K562 (cell line): ENCODE measurements at regions not wholly inside any gene's neighbourhood (a gene's known extent, or its start where the extent isn't known, plus 50 kb on each side); places are given as distances from the start of the nearest gene placed in this dataset.
A peak's percentile ranks its signal among the peaks of the same experiment; 100 is the strongest.
"Not testable (repeated sequence)": the region's sequence is repeated elsewhere in the genome, so short reads cannot be mapped to it uniquely, and the experiment has no call there.

Experiments used
- ATAC-seq: fragments of 200-7000 bp; cut with Tn5 transposase; 3 replicates; pipeline ENCODE4 v1.9.1; 2020; ENCODE audit warnings: moderate library complexity
- BruUV-seq: library from RNA; stranded (reverse); fragments of 400-500 nt; replicated peaks from 2 replicates; lab custom pipeline; 2021; lab: Mats Ljungman, UMichigan
- CTCF ChIA-PET: fragments of 300-600 bp; formaldehyde crosslinking; extraction: SDS; loops from one replicate; lab custom pipeline; 2021; ENCODE audit warnings: low intra/inter-chr PET ratio; lab: Yijun Ruan, JAX
- POLR2A ChIA-PET: fragments of 300-600, 350-650 bp; sonication (Branson Sonifier 250); formaldehyde crosslinking; extraction: SDS; loops from one replicate; lab custom pipeline; 2021; ENCODE audit warnings: antibody characterized with exemption, inconsistent platforms; lab: Yijun Ruan, JAX
- DNase-seq, 4 experiments: peaks; one replicate each; pipeline versions ENCODE4 v3.0.0 to v3.0.0-alpha.2; 2011 to 2018; ENCODE audit warnings: low spot score in 3 of 4, mixed read lengths in 3 of 4; ENCODE audit errors: extremely low read depth in 1 of 4
- FAIRE-seq: peaks from 2 replicates; lab custom pipeline; 2011; peaks lifted over from hg19 to GRCh38; lab: Jason Lieb, UNC
- H2AFZ ChIP-seq: 2 replicates; pipeline ENCODE4 v1.6.0; 2011; ENCODE audit warnings: low read depth, low read length, control low read depth, inconsistent platforms
- H3K27ac ChIP-seq: fragments of 200-600 bp; 3 replicates; pipeline ENCODE4 v1.8.0; 2011; ENCODE audit warnings: low read depth, mild to moderate bottlenecking, control low read depth, inconsistent platforms, low read length, moderate library complexity, mixed read lengths; ENCODE audit errors: extremely low read depth
- H3K27me3 ChIP-seq, 2 experiments: fragments of 300-600 bp in 1 of 2; 2 replicates in 1 of 2; 3 replicates in 1 of 2; pipeline versions ENCODE4 v1.6.0 to v1.8.0; 2011; ENCODE audit warnings: inconsistent platforms in 2 of 2, low read length in 2 of 2, mild to moderate bottlenecking in 1 of 2, mixed read lengths in 1 of 2, moderate library complexity in 1 of 2; ENCODE audit not compliant: control insufficient read depth in 2 of 2, insufficient read depth in 2 of 2
- H3K36me3 ChIP-seq: fragments of 300-600 bp; 3 replicates; pipeline ENCODE4 v1.8.0; 2011; ENCODE audit warnings: mild to moderate bottlenecking, low read length, inconsistent platforms; ENCODE audit not compliant: control insufficient read depth, insufficient read depth
- H3K4me1 ChIP-seq, 2 experiments: fragments of 200-600 bp in 1 of 2; replicated peaks in 1 of 2; 2 replicates in 1 of 2; 3 replicates in 1 of 2; pipeline versions ENCODE4 v1.5.1 to v1.8.0; 2011; ENCODE audit warnings: inconsistent platforms in 2 of 2, low read length in 2 of 2, mild to moderate bottlenecking in 1 of 2, mixed read lengths in 1 of 2, moderate library complexity in 1 of 2; ENCODE audit not compliant: control insufficient read depth in 2 of 2, insufficient read depth in 2 of 2
- H3K4me2 ChIP-seq: 2 replicates; pipeline ENCODE4 v1.6.1; 2011; ENCODE audit warnings: low read length, control low read depth, inconsistent platforms, mixed read lengths; ENCODE audit not compliant: insufficient read depth
- H3K4me3 ChIP-seq: fragments of 200-600 bp; sonication (generic), shearing (Covaris generic); 2 replicates; pipeline ENCODE4 v1.5.1; 2016; ENCODE audit warnings: control low read depth, inconsistent platforms
- H3K79me2 ChIP-seq: fragments of 200-600 bp; 3 replicates; pipeline ENCODE4 v1.8.0; 2011; ENCODE audit warnings: low read length, inconsistent platforms; ENCODE audit not compliant: control insufficient read depth, insufficient read depth
- H3K9ac ChIP-seq, 2 experiments: 2 replicates each; pipeline versions ENCODE4 v1.6.0 to v1.6.1; 2011; ENCODE audit warnings: low read depth in 2 of 2, low read length in 2 of 2, control low read depth in 1 of 2, inconsistent platforms in 1 of 2, mild to moderate bottlenecking in 1 of 2, mixed read lengths in 1 of 2; ENCODE audit not compliant: insufficient read depth in 1 of 2
- H3K9me1 ChIP-seq: one replicate; pipeline ENCODE4 v1.6.0; 2011; ENCODE audit warnings: inconsistent platforms, mild to moderate bottlenecking, low read length, moderate library complexity; ENCODE audit not compliant: control insufficient read depth, insufficient read depth
- H3K9me3 ChIP-seq: replicated peaks from 2 replicates; pipeline ENCODE4 v1.5.1; 2011; ENCODE audit warnings: low read depth, low read length, inconsistent platforms; ENCODE audit not compliant: control insufficient read depth, insufficient read depth
- H4K20me1 ChIP-seq: replicated peaks from 2 replicates; pipeline ENCODE4 v1.6.1; 2011; ENCODE audit warnings: low read length, inconsistent platforms, mixed read lengths; ENCODE audit not compliant: control insufficient read depth, insufficient read depth
- CTCFL ChIP-seq: IDR thresholded peaks from 2 replicates; pipeline ENCODE4 v1.6.1; 2011; ENCODE audit warnings: borderline replicate concordance, low read depth, mild to moderate bottlenecking, moderate library complexity, low read length; ENCODE audit not compliant: insufficient read depth, poor library complexity, severe bottlenecking
- WGBS: fragments of 100-300 bp; shearing (Covaris generic); methylation state at CpG from one replicate; pipeline ENCODE4 v1.1.6; 2016; ENCODE audit warnings: low coverage, mixed read lengths; ENCODE audit not compliant: insufficient coverage; ENCODE audit errors: missing lambda C conversion rate; 5-methylcytosine and 5-hydroxymethylcytosine counted together
- in situ Hi-C: fragments of 300-500 bp; cut with MboI; formaldehyde crosslinking; loops from 4 replicates; pipeline ENCODE4 v1.15.0; 2018; ENCODE audit warnings: inconsistent platforms, mixed read lengths
- intact Hi-C: fragments of 100-400 bp; cut with micrococcal nuclease; formaldehyde crosslinking; loops from 2 replicates; pipeline ENCODE4 v1.14.2; 2022

- 2% methylated on average over 28 of the region's 28 CpGs for WGBS
Observed at GRCh38 chr9:62864481-62865469, 1674.9 kb downstream of the SPATA31A7 start.

GRCh38 chr9:62869061-62869460, 1679.2 kb downstream of the SPATA31A7 start:
- H3K4me3 ChIP-seq, POLR2A ChIA-PET, H3K79me2 ChIP-seq, FAIRE-seq, ATAC-seq, H3K27me3 ChIP-seq, BruUV-seq, H3K36me3 ChIP-seq, CTCF ChIA-PET, H3K4me2 ChIP-seq, H3K27ac ChIP-seq, H4K20me1 ChIP-seq, H3K4me1 ChIP-seq, H3K9ac ChIP-seq, DNase-seq, H2AFZ ChIP-seq, H3K9me1 ChIP-seq, H3K9me3 ChIP-seq, in situ Hi-C loops, intact Hi-C loops: not testable (repeated sequence)
- 2% methylated on average over 2 of the region's 4 CpGs for WGBS

More at GRCh38 chr9:62864481-62865469, 1674.9 kb downstream of the SPATA31A7 start:
- peak in 2 of 4 experiments; percentile 4 for DNase-seq
- H3K9me3 ChIP-seq, POLR2A ChIA-PET, H4K20me1 ChIP-seq, H3K36me3 ChIP-seq, H3K79me2 ChIP-seq, FAIRE-seq, H2AFZ ChIP-seq, CTCF ChIA-PET, H3K9me1 ChIP-seq: not testable (repeated sequence)
- peak; percentile 74 for ATAC-seq
- TF ChIP-seq CTCFL, result peak; percentile 11
- TF ChIP-seq, all 486 proteins: peak for 1; not testable (repeated sequence) for 485
- intact Hi-C loops, H3K4me3 ChIP-seq, H3K27me3 ChIP-seq, H3K4me2 ChIP-seq, H3K4me1 ChIP-seq, H3K27ac ChIP-seq, H3K9ac ChIP-seq, in situ Hi-C loops, BruUV-seq: not testable (repeated sequence)

- H3K36me3 ChIP-seq, in situ Hi-C loops, DNase-seq, ATAC-seq, H4K20me1 ChIP-seq, CTCF ChIA-PET, FAIRE-seq, H3K79me2 ChIP-seq, H2AFZ ChIP-seq, BruUV-seq, H3K4me3 ChIP-seq, H3K4me1 ChIP-seq, POLR2A ChIA-PET, H3K27me3 ChIP-seq, H3K9me3 ChIP-seq, intact Hi-C loops, H3K9ac ChIP-seq, H3K27ac ChIP-seq, H3K9me1 ChIP-seq, H3K4me2 ChIP-seq: not testable (repeated sequence)
- WGBS, result 0% methylated on average over 1 of the region's 1 CpG
Observed at GRCh38 chr9:62871765-62872164, 1681.9 kb downstream of the SPATA31A7 start.
